GM18499 (cell line): ENCODE measurements at regions not wholly inside any gene's neighbourhood (a gene's known extent, or its start where the extent isn't known, plus 50 kb on each side); places are given as distances from the start of the nearest gene placed in this dataset.
"Not testable (repeated sequence)": the region's sequence is repeated elsewhere in the genome, so short reads cannot be mapped to it uniquely, and the experiment has no call there.

Experiments
- ATAC-seq: cut with Tn5 transposase; IDR thresholded peaks from one replicate; pipeline ENCODE4 v1.9.1; 2021; ENCODE audit warnings: moderate number of reproducible peaks; ENCODE audit not compliant: insufficient read depth, unreplicated experiment

GRCh38 chr1:146522812-146523211 is 294.0 kb upstream of the NOTCH2NLA start:
- not testable (repeated sequence) for ATAC-seq

DNA sequence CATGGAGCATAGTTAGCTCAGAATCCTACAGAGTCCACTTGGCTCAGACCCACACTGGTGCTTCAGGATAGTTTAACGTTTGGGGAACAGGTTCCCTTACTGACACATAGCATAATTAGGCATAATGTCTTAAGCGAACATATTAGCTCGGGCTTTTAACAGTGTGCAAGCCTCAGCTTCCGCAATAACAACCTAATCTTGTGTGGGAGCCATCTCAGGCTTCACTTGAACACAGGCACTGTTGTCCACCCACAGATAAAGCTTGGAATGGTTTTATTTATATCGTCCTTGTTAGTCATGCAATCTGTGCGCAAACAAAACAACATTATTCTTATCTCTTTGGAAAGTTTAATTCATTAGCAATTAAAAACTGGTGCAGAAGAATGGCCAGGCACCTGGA is 293.5 kb upstream of the NOTCH2NLA start:
- ATAC-seq = not testable (repeated sequence)

- not testable (repeated sequence) for ATAC-seq
Measured at GRCh38 chr1:146521804-146522203, 293.0 kb upstream of the NOTCH2NLA start.

- ATAC-seq = not testable (repeated sequence)
Measured at GRCh38 chr1:146513754-146514153, 284.9 kb upstream of the NOTCH2NLA start.

- not testable (repeated sequence) for ATAC-seq
Measured at GRCh38 chr1:146511047-146511777, 282.4 kb upstream of the NOTCH2NLA start.

GRCh38 chr1:146510248-146510983 is 281.6 kb upstream of the NOTCH2NLA start:
- ATAC-seq = not testable (repeated sequence)

DNA sequence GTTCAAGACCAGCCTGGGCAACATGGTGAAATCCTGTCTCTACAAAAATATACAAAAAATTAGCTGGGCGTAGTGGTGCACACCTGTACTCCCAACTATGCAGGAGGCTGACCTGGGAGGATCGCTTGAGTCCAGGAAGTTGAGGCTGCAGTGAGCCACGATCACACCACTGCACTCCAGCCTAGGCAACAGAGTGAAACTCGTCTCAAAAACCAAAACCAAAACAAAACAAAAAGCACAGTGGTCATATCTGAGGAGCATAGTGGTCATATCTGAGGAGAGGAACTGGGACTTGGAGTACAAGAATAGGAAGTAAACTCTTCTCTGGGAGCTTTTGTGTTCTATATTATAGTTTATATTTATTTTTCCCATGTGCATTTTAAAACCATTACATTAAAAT is 275.3 kb upstream of the NOTCH2NLA start:
- not testable (repeated sequence) for ATAC-seq

DNA sequence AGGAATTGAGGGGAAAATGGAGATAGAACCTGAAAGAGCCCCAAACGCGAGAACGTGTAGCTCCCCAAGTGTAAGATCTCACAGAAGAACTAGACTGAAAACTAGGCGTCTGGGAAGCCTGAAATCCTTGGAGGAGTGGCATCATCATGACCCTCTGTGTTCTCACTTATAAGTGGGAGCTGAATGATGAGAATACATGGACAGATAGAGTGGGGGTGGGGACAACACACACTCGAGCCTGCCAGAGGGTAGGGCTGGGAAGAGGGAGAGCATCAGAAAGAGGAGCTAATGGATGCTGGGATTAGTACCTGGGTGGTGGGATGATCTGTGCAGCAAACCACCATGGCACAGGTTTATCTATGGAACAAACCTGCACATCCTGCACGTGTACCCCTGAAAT is 258.7 kb upstream of the NOTCH2NLA start:
- not testable (repeated sequence) for ATAC-seq

DNA sequence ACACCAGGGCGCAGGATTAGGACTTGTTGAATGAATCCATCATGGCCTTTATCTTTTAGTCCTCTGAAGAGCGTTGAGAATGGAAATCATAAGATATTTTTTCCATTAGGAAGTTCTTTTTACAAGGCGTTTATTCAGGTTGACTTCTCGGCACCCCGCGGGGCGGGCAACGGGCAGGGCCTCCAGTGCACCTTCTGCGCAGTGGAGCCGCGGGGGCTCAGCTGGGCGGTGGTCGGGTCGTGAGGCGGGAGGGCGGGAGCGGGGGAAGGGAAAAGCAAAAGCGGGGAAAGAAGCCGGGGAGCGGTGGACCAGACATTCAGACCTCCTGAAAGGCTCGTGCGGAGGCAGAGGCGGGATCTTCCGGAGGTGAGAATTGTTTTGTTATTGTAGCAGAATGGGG is 258.3 kb upstream of the NOTCH2NLA start:
- ATAC-seq = not testable (repeated sequence)

- not testable (repeated sequence) for ATAC-seq
Measured at GRCh38 chr1:146486300-146487014, 257.6 kb upstream of the NOTCH2NLA start.

- ATAC-seq = not testable (repeated sequence)
Measured at GRCh38 chr1:146484195-146484594, 255.4 kb upstream of the NOTCH2NLA start.

DNA sequence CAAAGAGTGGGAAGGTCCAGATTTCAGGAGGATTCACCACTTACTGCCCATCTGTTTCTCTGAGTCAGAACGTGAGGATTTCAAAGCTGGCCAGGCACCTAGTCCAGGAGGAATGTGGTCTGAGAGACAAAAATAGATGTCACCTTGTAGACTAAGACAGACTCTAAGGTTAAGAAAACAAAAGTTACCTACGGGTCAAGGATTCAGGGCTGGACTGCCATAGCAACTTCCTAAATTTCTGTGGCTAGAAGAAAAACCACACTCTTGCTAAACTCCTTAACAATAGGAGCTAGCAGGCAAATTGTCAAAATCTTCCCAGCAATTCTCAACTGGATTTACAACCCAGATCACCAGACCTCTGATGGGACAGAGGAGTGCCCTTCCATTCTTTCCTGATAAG is 250.4 kb upstream of the NOTCH2NLA start:
- not testable (repeated sequence) for ATAC-seq

- ATAC-seq = not testable (repeated sequence)
Measured at GRCh38 chr1:146478125-146478720, 249.4 kb upstream of the NOTCH2NLA start.

DNA sequence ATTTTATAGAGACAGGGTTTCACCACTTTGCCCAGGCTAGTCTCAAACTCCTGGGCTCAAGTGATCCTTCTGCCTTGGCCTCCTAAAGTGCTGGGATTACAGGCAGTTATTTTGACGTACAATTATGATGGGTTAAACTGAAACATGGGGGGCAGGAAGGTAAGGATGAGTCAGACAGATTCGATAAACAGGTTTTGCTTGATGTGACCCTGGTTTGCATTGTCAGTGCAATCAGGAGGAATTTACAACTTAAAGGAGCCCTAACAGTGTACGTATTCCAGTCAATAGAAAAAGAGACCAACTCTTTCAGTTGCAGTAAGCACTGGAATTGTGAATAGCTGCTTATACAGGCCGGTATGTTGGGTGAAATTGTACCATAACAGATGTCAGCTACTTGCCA is 246.3 kb upstream of the NOTCH2NLA start:
- ATAC-seq = not testable (repeated sequence)

GRCh38 chr1:146474216-146474615 is 245.4 kb upstream of the NOTCH2NLA start:
- not testable (repeated sequence) for ATAC-seq

DNA sequence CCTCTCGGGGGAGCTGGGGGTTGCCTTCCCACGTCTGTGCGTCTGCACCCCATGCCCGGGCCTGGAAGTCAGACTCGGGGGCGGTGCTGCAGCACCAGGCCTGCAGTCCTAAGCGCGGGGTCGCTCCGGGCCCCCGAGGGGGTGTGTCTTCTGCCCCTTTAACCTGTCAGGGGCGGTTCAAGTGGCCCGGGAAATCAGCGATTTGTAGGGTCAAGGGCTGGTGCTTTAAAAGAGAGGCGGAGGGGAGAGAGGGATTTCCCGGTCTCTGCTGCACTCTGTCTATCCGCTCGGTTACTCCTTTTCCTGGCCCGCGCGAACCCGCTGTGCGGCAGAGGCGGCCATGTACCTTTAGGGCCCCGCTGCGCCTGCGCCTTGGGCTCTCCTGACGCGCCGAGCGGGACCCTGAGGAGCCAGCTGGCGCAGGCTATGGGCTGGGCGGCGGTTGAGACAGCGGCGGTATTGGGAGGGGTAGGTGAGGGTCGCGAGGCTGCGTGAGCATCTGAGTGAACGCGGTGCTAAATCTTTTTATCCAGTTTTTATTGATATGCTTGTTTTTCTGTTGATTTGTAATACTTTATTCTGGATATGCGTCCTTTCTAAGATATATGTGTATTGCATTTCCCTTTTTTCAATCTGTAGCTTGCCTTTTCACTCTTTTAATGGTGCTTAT is 243.5 kb upstream of the NOTCH2NLA start:
- ATAC-seq = not testable (repeated sequence)

DNA sequence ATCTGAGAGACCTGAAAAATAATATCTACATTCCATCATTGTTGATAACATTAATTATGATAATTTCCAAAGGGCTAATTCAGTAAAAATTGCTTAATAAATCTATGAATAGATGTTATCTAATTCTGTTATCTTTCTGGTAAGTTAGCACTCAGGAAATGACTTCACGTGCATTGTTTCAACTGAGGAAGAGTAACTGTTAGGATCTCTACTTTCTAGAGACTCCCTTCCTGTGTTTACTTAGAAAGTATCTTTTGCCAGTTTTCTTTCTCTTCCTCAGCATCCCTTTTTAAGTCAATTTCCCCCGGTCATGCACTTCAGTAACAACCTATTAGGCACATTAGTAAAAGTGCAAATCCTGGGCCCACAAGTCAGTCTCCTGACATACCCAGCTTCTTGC is 231.1 kb upstream of the NOTCH2NLA start:
- not testable (repeated sequence) for ATAC-seq

GRCh38 chr1:146459308-146459707 is 230.5 kb upstream of the NOTCH2NLA start:
- not testable (repeated sequence) for ATAC-seq

GRCh38 chr1:146448877-146449246 is 220.0 kb upstream of the NOTCH2NLA start:
- not testable (repeated sequence) for ATAC-seq
